Neutrophil (primary cell): ENCODE measurements at regions not wholly inside any gene's neighbourhood (a gene's known extent, or its start where the extent isn't known, plus 50 kb on each side); places are given as distances from the start of the nearest gene placed in this dataset.

Source experiments
- H3K27ac ChIP-seq: fragments of 200-600 bp; sonication (generic); 2 replicates; pipeline ENCODE4 v1.5.1; 2016; ENCODE audit warnings: mild to moderate bottlenecking, moderate library complexity
- H3K27me3 ChIP-seq: fragments of 200-600 bp; sonication (generic); 2 replicates; pipeline ENCODE4 v1.6.0; 2016; ENCODE audit warnings: mild to moderate bottlenecking
- H3K36me3 ChIP-seq: fragments of 200-600 bp; sonication (generic); 2 replicates; pipeline ENCODE4 v1.5.1; 2017
- H3K4me1 ChIP-seq, 2 experiments: fragments of 200-600 bp in 1 of 2; sonication (generic) in 1 of 2; 1 replicate in 1 of 2; 2 replicates in 1 of 2; pipeline versions ENCODE4 v1.5.1 to v1.6.1; 2013 to 2016; ENCODE audit warnings: low read depth in 1 of 2, low read length in 1 of 2, mild to moderate bottlenecking in 1 of 2, moderate library complexity in 1 of 2; ENCODE audit not compliant: control insufficient read depth in 1 of 2, insufficient read depth in 1 of 2
- H3K4me3 ChIP-seq, 2 experiments: fragments of 200-600 bp in 1 of 2; sonication (generic) in 1 of 2; 1 replicate in 1 of 2; 2 replicates in 1 of 2; pipeline ENCODE4 v1.5.1; 2013 to 2016; ENCODE audit warnings: low read depth in 1 of 2, low read length in 1 of 2, mild to moderate bottlenecking in 1 of 2, moderate library complexity in 1 of 2
- H3K9me3 ChIP-seq: fragments of 200-600 bp; sonication (generic); 2 replicates; pipeline ENCODE4 v1.5.1; 2016
- TF ChIP-seq, protein P1 (sequence below): fragments of 200-600 bp; sonication (generic); IDR thresholded peaks from 2 replicates; pipeline ENCODE4 v1.5.1; 2016; ENCODE audit warnings: antibody characterized with exemption

DNA sequence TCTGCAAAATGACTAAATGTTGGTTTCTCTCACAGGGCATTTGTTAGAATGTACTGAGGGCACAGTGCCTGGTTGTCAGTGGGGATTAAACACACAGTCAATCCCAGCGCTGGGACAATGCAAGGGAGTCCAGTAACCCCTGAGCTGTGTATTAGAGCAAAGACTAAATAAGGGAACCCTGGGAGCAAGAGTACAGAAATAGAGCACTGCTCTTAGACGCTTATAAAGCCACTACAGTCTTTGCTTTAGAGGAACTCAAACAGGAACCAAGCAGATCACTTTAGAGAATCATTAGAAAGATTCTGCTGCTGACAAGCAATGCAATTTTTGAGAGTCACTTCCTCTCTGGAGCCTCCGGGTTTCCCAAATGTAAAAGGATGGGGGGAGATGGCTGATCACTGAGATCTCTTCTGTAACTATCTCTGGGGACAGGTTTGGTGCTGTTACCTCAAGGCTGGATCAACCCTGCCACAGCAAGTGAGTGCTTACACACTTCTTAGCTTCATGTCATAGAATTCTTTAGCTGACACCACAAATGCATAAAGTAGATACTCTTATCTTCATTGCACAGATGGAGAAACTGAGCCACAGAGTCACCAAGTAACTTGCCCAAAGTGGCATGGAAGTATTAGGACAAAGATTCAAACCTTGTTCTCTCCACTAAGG is 137.8 kb upstream of the CPEB2 start:
- Histone ChIP-seq H3K27ac (no peak overlapping the region), H3K27me3 (peaks cover 59% of the 10 kb centered on the region), H3K4me1 (peaks cover 12 to 15% of the 10 kb centered on the region in 2 experiments), H3K36me3 (no peaks in the 10 kb centered on the region), H3K9me3 (no peaks in the 10 kb centered on the region), H3K4me3 (no peak overlapping the region)
- TF ChIP-seq, protein P1, sequence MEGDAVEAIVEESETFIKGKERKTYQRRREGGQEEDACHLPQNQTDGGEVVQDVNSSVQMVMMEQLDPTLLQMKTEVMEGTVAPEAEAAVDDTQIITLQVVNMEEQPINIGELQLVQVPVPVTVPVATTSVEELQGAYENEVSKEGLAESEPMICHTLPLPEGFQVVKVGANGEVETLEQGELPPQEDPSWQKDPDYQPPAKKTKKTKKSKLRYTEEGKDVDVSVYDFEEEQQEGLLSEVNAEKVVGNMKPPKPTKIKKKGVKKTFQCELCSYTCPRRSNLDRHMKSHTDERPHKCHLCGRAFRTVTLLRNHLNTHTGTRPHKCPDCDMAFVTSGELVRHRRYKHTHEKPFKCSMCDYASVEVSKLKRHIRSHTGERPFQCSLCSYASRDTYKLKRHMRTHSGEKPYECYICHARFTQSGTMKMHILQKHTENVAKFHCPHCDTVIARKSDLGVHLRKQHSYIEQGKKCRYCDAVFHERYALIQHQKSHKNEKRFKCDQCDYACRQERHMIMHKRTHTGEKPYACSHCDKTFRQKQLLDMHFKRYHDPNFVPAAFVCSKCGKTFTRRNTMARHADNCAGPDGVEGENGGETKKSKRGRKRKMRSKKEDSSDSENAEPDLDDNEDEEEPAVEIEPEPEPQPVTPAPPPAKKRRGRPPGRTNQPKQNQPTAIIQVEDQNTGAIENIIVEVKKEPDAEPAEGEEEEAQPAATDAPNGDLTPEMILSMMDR = no peak

DNA sequence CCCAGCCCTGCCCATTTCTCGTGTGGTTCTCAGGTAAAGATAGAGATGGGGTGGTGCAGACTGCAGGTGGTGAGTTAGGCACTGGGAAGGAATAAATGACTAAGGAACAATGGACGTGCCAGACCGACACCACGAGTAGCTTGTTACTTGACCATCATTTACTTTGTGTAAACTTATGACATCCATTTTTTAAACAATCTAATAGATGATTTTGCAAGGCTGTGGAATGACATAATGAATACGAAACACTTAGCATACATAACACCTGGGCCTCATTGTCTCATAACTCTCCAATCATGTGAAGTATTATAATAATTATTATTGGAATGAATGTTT is 137.3 kb upstream of the CPEB2 start:
- no peak overlapping the region for H3K27ac ChIP-seq
- H3K27me3 ChIP-seq = peaks cover 54% of the 10 kb centered on the region
- H3K9me3 ChIP-seq = no peaks in the 10 kb centered on the region
- H3K36me3 ChIP-seq = no peaks in the 10 kb centered on the region
- TF ChIP-seq, protein P1 = no peak
- peaks cover 12 to 15% of the 10 kb centered on the region in 2 experiments for H3K4me1 ChIP-seq
- no peak overlapping the region for H3K4me3 ChIP-seq

DNA sequence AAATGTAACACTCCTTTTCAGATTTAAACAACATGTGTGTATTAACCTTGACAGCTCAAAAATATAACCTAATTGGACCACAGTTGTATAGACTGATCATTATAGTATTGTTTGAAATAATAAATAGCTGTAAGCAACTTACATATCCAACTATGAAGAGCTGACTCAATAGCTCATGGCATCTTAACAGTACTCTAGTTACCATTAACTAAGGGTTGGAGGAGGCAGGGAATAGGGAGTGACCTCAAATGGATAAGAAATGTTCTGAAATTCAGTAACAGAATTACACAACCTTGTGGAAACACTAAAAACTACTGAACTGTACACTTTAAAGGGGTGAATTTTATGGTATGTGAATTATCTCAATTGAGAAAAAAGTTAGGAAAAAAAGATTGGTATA is 136.5 kb upstream of the CPEB2 start:
- TF ChIP-seq, protein P1 = no peak
- Histone ChIP-seq H3K27me3 (peaks cover 46% of the 10 kb centered on the region), H3K4me3 (no peak overlapping the region), H3K9me3 (no peaks in the 10 kb centered on the region), H3K4me1 (peaks cover 12 to 15% of the 10 kb centered on the region in 2 experiments), H3K27ac (no peak overlapping the region), H3K36me3 (no peaks in the 10 kb centered on the region)

DNA sequence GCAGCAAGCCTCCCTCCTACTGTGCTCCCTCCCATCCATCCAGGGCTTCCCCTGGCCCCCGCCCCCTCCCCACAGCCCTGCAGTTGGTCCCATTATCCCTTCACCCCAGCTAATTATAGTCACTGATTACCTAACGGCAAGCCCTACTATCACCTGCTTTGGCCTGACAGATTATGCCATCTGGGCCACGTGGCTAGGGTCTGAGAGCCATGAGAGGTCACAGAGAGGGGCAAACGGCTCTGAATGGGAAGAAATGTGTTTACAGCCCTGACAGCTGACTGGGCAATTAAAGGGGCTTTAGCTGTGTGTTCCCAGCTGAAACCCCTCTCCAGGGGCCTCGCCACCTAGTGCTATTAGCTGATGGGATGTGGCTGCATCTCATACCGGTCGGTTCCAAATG is 134.4 kb upstream of the CPEB2 start:
- TF ChIP-seq, protein P1 = no peak
- no peak overlapping the region for H3K4me3 ChIP-seq
- peaks cover 12 to 15% of the 10 kb centered on the region in 2 experiments for H3K4me1 ChIP-seq
- H3K9me3 ChIP-seq = no peaks in the 10 kb centered on the region
- H3K36me3 ChIP-seq = no peaks in the 10 kb centered on the region
- peaks cover 25% of the 10 kb centered on the region for H3K27me3 ChIP-seq
- no peak overlapping the region for H3K27ac ChIP-seq

DNA sequence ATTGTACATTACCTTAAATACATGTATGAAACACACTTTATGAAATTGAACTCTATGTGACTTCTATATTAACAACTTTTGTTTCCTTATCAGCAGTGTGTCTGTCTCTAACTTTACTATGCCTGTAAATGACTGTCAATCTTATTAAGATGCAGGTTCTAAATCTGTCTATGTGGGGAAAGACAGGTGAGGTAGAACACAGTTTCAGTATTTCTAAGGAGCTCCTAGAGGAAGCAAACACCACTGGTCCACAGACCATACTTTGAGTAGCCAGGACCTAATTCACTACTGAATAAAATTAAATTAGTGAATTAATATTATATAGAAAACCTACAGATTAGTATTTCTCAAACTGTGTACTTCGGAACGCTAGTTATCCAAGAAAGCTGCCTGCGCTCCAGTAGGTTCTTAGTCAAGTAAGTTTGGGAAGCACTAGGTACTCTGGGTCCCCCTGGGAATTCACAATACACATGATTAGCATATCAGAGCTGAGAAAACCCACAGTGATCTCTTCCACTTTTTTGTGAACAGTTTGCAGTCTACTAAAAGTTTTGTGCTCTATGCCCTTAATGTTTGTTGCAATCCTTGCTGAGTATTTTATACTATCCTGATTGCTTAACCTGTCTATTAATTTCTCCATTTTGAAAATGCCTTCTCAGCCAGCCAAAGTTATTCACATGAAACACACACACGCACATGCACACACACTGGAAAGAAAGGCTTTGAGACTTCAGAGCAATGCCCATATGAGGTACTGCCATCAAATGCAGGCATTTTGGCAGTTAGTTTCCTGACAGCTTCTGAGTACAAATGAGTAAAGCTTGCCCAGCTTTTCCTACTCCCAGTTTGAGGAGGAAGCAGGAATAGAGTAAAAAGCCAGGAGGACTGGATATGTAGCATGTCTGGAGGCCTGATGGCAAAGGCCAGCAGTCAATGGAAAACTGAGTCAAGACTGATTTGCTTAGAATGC is 133.6 kb upstream of the CPEB2 start:
- Histone ChIP-seq H3K36me3 (no peaks in the 10 kb centered on the region), H3K9me3 (no peaks in the 10 kb centered on the region), H3K27ac (no peak overlapping the region), H3K27me3 (peaks cover 17% of the 10 kb centered on the region), H3K4me3 (no peak overlapping the region), H3K4me1 (peaks cover 12 to 15% of the 10 kb centered on the region in 2 experiments)
- TF ChIP-seq, protein P1 = no peak
